ENCODE measurements at regions not wholly inside any gene's neighbourhood (a gene's known extent, or its start where the extent isn't known, plus 50 kb on each side); places are given as distances from the start of the nearest gene placed in this dataset.
"Not testable (repeated sequence)": the region's sequence is repeated elsewhere in the genome, so short reads cannot be mapped to it uniquely, and the experiment has no call there.

GRCh38 chr14:82565825-82566224 is 1032.2 kb upstream of the SEL1L start:
- no peak for DNase-seq (ENCODE audit: low read depth)

GRCh38 chr14:82587226-82587625 is 1053.6 kb upstream of the SEL1L start:
- no peak for DNase-seq (ENCODE audit: low read depth)

- DNase-seq (ENCODE audit: low read depth), result no peak
Observed at GRCh38 chr14:82595466-82595865, 1061.8 kb upstream of the SEL1L start.

- no peak for DNase-seq (ENCODE audit: low read depth)
Observed at GRCh38 chr14:82602794-82603193, 1069.1 kb upstream of the SEL1L start.

- no peak for DNase-seq (ENCODE audit: low read depth)
Observed at GRCh38 chr14:82604819-82605218, 1071.2 kb upstream of the SEL1L start.

- no peak for DNase-seq (ENCODE audit: low read depth)
Observed at GRCh38 chr14:82621881-82622450, 1088.3 kb upstream of the SEL1L start.

- DNase-seq (ENCODE audit: low read depth), result no peak
Observed at GRCh38 chr14:82626156-82627066, 1092.8 kb upstream of the SEL1L start.

GRCh38 chr14:82635915-82636314 is 1102.3 kb upstream of the SEL1L start:
- no peak for DNase-seq (ENCODE audit: low read depth)

GRCh38 chr14:82636426-82636825 is 1102.8 kb upstream of the SEL1L start:
- no peak for DNase-seq (ENCODE audit: low read depth)

- no peak for DNase-seq (ENCODE audit: low read depth)
Observed at GRCh38 chr14:82641050-82641540, 1107.4 kb upstream of the SEL1L start.

- no peak for DNase-seq (ENCODE audit: low read depth)
Observed at GRCh38 chr14:82642425-82642824, 1108.8 kb upstream of the SEL1L start.

GRCh38 chr14:82647088-82647810 is 1113.6 kb upstream of the SEL1L start:
- DNase-seq (ENCODE audit: low read depth), result no peak

- no peak for DNase-seq (ENCODE audit: low read depth)
Observed at GRCh38 chr14:82655770-82656169, 1122.1 kb upstream of the SEL1L start.

GRCh38 chr14:82657186-82657675 is 1123.6 kb upstream of the SEL1L start:
- no peak for DNase-seq (ENCODE audit: low read depth)

- no peak for DNase-seq (ENCODE audit: low read depth)
Observed at GRCh38 chr14:82661258-82661657, 1127.6 kb upstream of the SEL1L start.

GRCh38 chr14:82667006-82667405 is 1133.4 kb upstream of the SEL1L start:
- no peak for DNase-seq (ENCODE audit: low read depth)

- no peak for DNase-seq (ENCODE audit: low read depth)
Observed at GRCh38 chr14:82667501-82667900, 1133.8 kb upstream of the SEL1L start.

GRCh38 chr14:82676403-82676802 is 1142.8 kb upstream of the SEL1L start:
- no peak for DNase-seq (ENCODE audit: low read depth)

GRCh38 chr14:82689948-82690347 is 1156.3 kb upstream of the SEL1L start:
- no peak for DNase-seq (ENCODE audit: low read depth)

- DNase-seq (ENCODE audit: low read depth), result not testable (repeated sequence)
Observed at GRCh38 chr14:82691191-82691590, 1157.5 kb upstream of the SEL1L start.

- DNase-seq (ENCODE audit: low read depth), result no peak
Observed at GRCh38 chr14:82694820-82695219, 1161.2 kb upstream of the SEL1L start.

GRCh38 chr14:82704218-82704617 is 1170.6 kb upstream of the SEL1L start:
- no peak for DNase-seq (ENCODE audit: low read depth)
